ENCODE measurements at regions not wholly inside any gene's neighbourhood (a gene's known extent, or its start where the extent isn't known, plus 50 kb on each side); places are given as distances from the start of the nearest gene placed in this dataset.

GRCh38 chr10:38600146-38600545, 506.0 kb downstream of the ZNF37A start:
- TF ChIP-seq CTCF (IDR thresholded peaks at IDR 0.05; ENCODE audit: low read length) (no peak), EZH2 (IDR thresholded peaks at IDR 0.05; ENCODE audit: borderline replicate concordance, low read length) (no peak)

All from OCI-LY1 (cell line).